Hepatocyte (in vitro differentiated cells): ENCODE measurements at regions not wholly inside any gene's neighbourhood (a gene's known extent, or its start where the extent isn't known, plus 50 kb on each side); places are given as distances from the start of the nearest gene placed in this dataset.

Experiments
- CTCF ChIP-seq: fragments of 200-600 bp; sonication (generic); IDR thresholded peaks from 2 replicates; pipeline ENCODE4 v1.5.1; 2016; ENCODE audit warnings: antibody characterized with exemption, mild to moderate bottlenecking; ENCODE audit not compliant: poor library complexity
- EZH2 ChIP-seq: fragments of 200-600 bp; sonication (generic); IDR thresholded peaks from 2 replicates; pipeline ENCODE4 v1.6.1; 2016; ENCODE audit warnings: antibody characterized with exemption, mild to moderate bottlenecking, borderline replicate concordance

GRCh38 chr9:24608599-24608998, 62.9 kb upstream of the IZUMO3 start:
- TF ChIP-seq CTCF (no peak), EZH2 (no peak)
